ENCODE measurements at regions not wholly inside any gene's neighbourhood (a gene's known extent, or its start where the extent isn't known, plus 50 kb on each side); places are given as distances from the start of the nearest gene placed in this dataset.

- CTCF ChIA-PET = interaction anchor here (0.6 to 2.3 kb wide), 5 partner anchors 10 to 873 kb away, joined by 3 to 10 read pairs (median 4); no protein-coding TSS in a partner anchor
- H3K36me3 Mint-ChIP-seq (ENCODE audit: low read depth) = no peaks in the 10 kb centered on the region
- H3K27me3 Mint-ChIP-seq = peaks cover 43% of the 10 kb centered on the region
- intact Hi-C loops (cut with micrococcal nuclease) = no loop called here
- no peak overlapping the region for H3K27ac Mint-ChIP-seq
- TF ChIP-seq, protein P1, sequence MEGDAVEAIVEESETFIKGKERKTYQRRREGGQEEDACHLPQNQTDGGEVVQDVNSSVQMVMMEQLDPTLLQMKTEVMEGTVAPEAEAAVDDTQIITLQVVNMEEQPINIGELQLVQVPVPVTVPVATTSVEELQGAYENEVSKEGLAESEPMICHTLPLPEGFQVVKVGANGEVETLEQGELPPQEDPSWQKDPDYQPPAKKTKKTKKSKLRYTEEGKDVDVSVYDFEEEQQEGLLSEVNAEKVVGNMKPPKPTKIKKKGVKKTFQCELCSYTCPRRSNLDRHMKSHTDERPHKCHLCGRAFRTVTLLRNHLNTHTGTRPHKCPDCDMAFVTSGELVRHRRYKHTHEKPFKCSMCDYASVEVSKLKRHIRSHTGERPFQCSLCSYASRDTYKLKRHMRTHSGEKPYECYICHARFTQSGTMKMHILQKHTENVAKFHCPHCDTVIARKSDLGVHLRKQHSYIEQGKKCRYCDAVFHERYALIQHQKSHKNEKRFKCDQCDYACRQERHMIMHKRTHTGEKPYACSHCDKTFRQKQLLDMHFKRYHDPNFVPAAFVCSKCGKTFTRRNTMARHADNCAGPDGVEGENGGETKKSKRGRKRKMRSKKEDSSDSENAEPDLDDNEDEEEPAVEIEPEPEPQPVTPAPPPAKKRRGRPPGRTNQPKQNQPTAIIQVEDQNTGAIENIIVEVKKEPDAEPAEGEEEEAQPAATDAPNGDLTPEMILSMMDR (IDR thresholded peaks at IDR 0.05) = no peak
- POLR2A ChIA-PET = no interaction called here
- H3K4me1 Mint-ChIP-seq (ENCODE audit: low read depth) = no peaks in the 10 kb centered on the region
- ATAC-seq (no peak), DNase-seq (no peak)
- no peaks in the 10 kb centered on the region for H3K9me3 Mint-ChIP-seq
- no peak overlapping the region for H3K4me3 Mint-ChIP-seq
These were observed 303.0 kb downstream of the TRIB2 start for GRCh38 chr2:13019781-13020180.

DNA sequence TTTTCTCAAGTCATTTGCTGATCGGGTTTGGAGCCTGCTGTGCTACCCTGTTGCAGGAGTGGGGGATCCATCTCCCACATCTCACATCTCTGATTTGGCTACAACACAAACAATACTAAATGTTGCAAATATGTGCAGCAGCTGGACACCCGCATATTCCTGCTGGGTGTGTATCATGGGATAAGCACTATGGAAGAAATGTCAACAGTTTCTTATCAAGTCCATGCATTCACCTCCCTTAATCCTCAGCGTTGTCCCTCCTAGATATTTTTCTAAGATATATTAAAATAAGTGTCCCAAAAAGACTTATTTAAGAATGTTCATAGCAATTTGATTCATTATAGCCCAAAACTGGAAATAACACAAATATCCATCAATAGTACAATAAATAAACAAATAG is 303.7 kb downstream of the TRIB2 start:
- DNase-seq (no peak), ATAC-seq (no peak)
- no peaks in the 10 kb centered on the region for H3K4me1 Mint-ChIP-seq (ENCODE audit: low read depth)
- TF ChIP-seq, protein P1 (IDR thresholded peaks at IDR 0.05) = no peak
- no peak overlapping the region for H3K4me3 Mint-ChIP-seq
- intact Hi-C loops (cut with micrococcal nuclease) = no loop called here
- no peaks in the 10 kb centered on the region for H3K36me3 Mint-ChIP-seq (ENCODE audit: low read depth)
- peaks cover 44% of the 10 kb centered on the region for H3K27me3 Mint-ChIP-seq
- ChIA-PET CTCF (interaction anchor here (0.8 to 2.3 kb wide), 3 partner anchors 14 to 29 kb away, joined by 3 to 10 read pairs (median 3); no protein-coding TSS in a partner anchor), POLR2A (no interaction called here)
- no peaks in the 10 kb centered on the region for H3K9me3 Mint-ChIP-seq
- no peak overlapping the region for H3K27ac Mint-ChIP-seq

GRCh38 chr2:13021470-13021957 is 304.8 kb downstream of the TRIB2 start:
- ATAC-seq (no peak), DNase-seq (no peak)
- no peaks in the 10 kb centered on the region for H3K9me3 Mint-ChIP-seq
- H3K27ac Mint-ChIP-seq = no peak overlapping the region
- no peaks in the 10 kb centered on the region for H3K36me3 Mint-ChIP-seq (ENCODE audit: low read depth)
- H3K27me3 Mint-ChIP-seq = peaks cover 49% of the 10 kb centered on the region
- TF ChIP-seq, protein P1 (IDR thresholded peaks at IDR 0.05) = no peak
- ChIA-PET POLR2A (no interaction called here), CTCF (interaction anchor here (1.1 to 2.3 kb wide), 2 partner anchors 15 kb away, joined by 3 to 10 read pairs; no protein-coding TSS in a partner anchor)
- no peaks in the 10 kb centered on the region for H3K4me1 Mint-ChIP-seq (ENCODE audit: low read depth)
- intact Hi-C loops (cut with micrococcal nuclease) = no loop called here
- H3K4me3 Mint-ChIP-seq = no peak overlapping the region

- H3K4me3 Mint-ChIP-seq = no peak overlapping the region
- ChIA-PET POLR2A (no interaction called here), CTCF (interaction anchor here (2.7 kb wide), 1 partner anchor 24 kb away, joined by 13 read pairs; no protein-coding TSS in a partner anchor)
- H3K36me3 Mint-ChIP-seq (ENCODE audit: low read depth) = no peaks in the 10 kb centered on the region
- DNase-seq = no peak
- no peaks in the 10 kb centered on the region for H3K4me1 Mint-ChIP-seq (ENCODE audit: low read depth)
- ATAC-seq = no peak
- intact Hi-C loops (cut with micrococcal nuclease) = no loop called here
- TF ChIP-seq, protein P1 (IDR thresholded peaks at IDR 0.05) = no peak
- no peak overlapping the region for H3K27ac Mint-ChIP-seq
- peaks cover 22% of the 10 kb centered on the region for H3K27me3 Mint-ChIP-seq
- no peaks in the 10 kb centered on the region for H3K9me3 Mint-ChIP-seq
These were observed 313.9 kb downstream of the TRIB2 start for GRCh38 chr2:13030606-13031005.

DNA sequence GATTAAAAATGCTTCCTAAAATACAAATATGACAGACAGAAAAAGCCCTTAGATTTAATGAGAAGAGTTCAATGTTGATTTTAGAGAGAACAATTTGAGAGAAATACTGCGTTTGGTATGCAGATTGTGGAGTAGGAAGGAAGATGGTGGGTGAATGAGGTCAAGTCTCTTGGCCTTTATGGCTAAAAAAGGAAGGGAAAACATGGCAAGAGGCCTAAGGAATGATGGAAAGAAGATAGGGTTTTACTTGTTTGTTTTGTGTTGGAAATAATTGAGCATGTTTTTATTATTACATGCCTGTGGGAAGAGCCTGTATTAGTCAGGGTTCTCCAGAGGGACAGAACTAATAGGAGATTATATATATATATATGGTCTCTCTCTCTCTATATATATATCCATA is 318.1 kb downstream of the TRIB2 start:
- Mint-ChIP-seq H3K27me3 (peaks cover 8% of the 10 kb centered on the region), H3K4me3 (no peak overlapping the region), H3K27ac (no peak overlapping the region), H3K4me1 (ENCODE audit: low read depth) (no peaks in the 10 kb centered on the region), H3K36me3 (ENCODE audit: low read depth) (no peaks in the 10 kb centered on the region), H3K9me3 (no peaks in the 10 kb centered on the region)
- DNase-seq (no peak), ATAC-seq (no peak)
- TF ChIP-seq, protein P1 (IDR thresholded peaks at IDR 0.05) = no peak
- CTCF ChIA-PET = interaction anchor here (1.7 kb wide), 1 partner anchor 28 kb away, joined by 6 read pairs; no protein-coding TSS in a partner anchor
- POLR2A ChIA-PET = no interaction called here
- intact Hi-C loops (cut with micrococcal nuclease) = no loop called here

Data from activated CD8-positive, alpha-beta T cell treated with anti-CD3 and anti-CD28 coated beads for 36 hours (primary cell).